HepG2 (cell line): ENCODE measurements at regions not wholly inside any gene's neighbourhood (a gene's known extent, or its start where the extent isn't known, plus 50 kb on each side); places are given as distances from the start of the nearest gene placed in this dataset.
"Not testable (repeated sequence)": the region's sequence is repeated elsewhere in the genome, so short reads cannot be mapped to it uniquely, and the experiment has no call there.

ENCODE experiments used
- ATAC-seq: fragments of 200-7000 bp; cut with Tn5 transposase; 3 replicates; pipeline ENCODE4 v1.9.1; 2020; ENCODE audit warnings: mild to moderate bottlenecking, moderate library complexity
- BruUV-seq: library from RNA; stranded (reverse); fragments of 400-500 nt; replicated peaks from 2 replicates; lab custom pipeline; 2021; lab: Mats Ljungman, UMichigan
- CTCF ChIA-PET: fragments of 300-600 bp; formaldehyde crosslinking; extraction: SDS; loops from one replicate; lab custom pipeline; 2021; ENCODE audit warnings: low total read pairs, inconsistent platforms, low intra/inter-chr PET ratio; lab: Yijun Ruan, JAX
- POLR2A ChIA-PET: fragments of 350-600 bp; sonication (Branson Sonifier 250); formaldehyde crosslinking; loops from one replicate; lab custom pipeline; 2020; ENCODE audit warnings: antibody characterized with exemption, inconsistent platforms; lab: Yijun Ruan, JAX
- DNase-seq: peaks from one replicate; pipeline ENCODE4 v3.0.0-alpha.2; 2015; ENCODE audit warnings: low spot score
- FAIRE-seq: peaks from 3 replicates; lab custom pipeline; 2011; peaks lifted over from hg19 to GRCh38; lab: Jason Lieb, UNC
- H2AFZ ChIP-seq: one replicate; pipeline ENCODE4 v1.6.1; 2011; ENCODE audit warnings: low read length, inconsistent platforms
- H3K27ac ChIP-seq: fragments of 300-600 bp; 3 replicates; pipeline ENCODE4 v1.8.0; 2011; ENCODE audit warnings: mixed run types, mild to moderate bottlenecking, mixed read lengths, low read length, inconsistent platforms; ENCODE audit not compliant: insufficient read depth; ENCODE audit errors: extremely low read length
- H3K27me3 ChIP-seq, 2 experiments: fragments of 200-600 bp in 1 of 2; 2 replicates in 1 of 2; 3 replicates in 1 of 2; pipeline versions ENCODE4 v1.6.0 to v1.8.0; 2011; ENCODE audit warnings: low read length in 2 of 2, mild to moderate bottlenecking in 2 of 2, moderate library complexity in 2 of 2, inconsistent platforms in 1 of 2; ENCODE audit not compliant: insufficient read depth in 2 of 2, control insufficient read depth in 1 of 2
- H3K36me3 ChIP-seq, 2 experiments: fragments of 200-600 bp in 1 of 2; replicated peaks in 1 of 2; 2 replicates in 1 of 2; 3 replicates in 1 of 2; pipeline versions ENCODE4 v1.5.1 to v1.8.0; 2011; ENCODE audit warnings: low read length in 2 of 2, inconsistent platforms in 1 of 2; ENCODE audit not compliant: insufficient read depth in 2 of 2, control insufficient read depth in 1 of 2
- H3K4me1 ChIP-seq: 2 replicates; pipeline ENCODE4 v1.5.1; 2012; ENCODE audit warnings: low read length, inconsistent platforms; ENCODE audit not compliant: insufficient read depth
- H3K4me2 ChIP-seq: 2 replicates; pipeline ENCODE4 v1.6.0; 2011; ENCODE audit warnings: low read depth, low read length, inconsistent platforms
- H3K4me3 ChIP-seq, 3 experiments: fragments of 200-600 bp in 1 of 3; sonication (generic), shearing (Covaris generic) in 1 of 3; replicated peaks in 1 of 3; 2 replicates each; pipeline ENCODE4 v1.5.1; 2011 to 2016; ENCODE audit warnings: low read length in 3 of 3, inconsistent platforms in 2 of 3, low read depth in 2 of 3, mild to moderate bottlenecking in 2 of 3, control low read depth in 1 of 3, mixed read lengths in 1 of 3; ENCODE audit not compliant: insufficient read depth in 1 of 3
- H3K79me2 ChIP-seq: one replicate; pipeline ENCODE4 v1.6.1; 2011; ENCODE audit warnings: low read length, inconsistent platforms; ENCODE audit not compliant: insufficient read depth
- H3K9ac ChIP-seq: 2 replicates; pipeline ENCODE4 v1.6.0; 2011; ENCODE audit warnings: mild to moderate bottlenecking, low read depth, low read length, inconsistent platforms; ENCODE audit not compliant: insufficient read depth
- H3K9me3 ChIP-seq: 2 replicates; pipeline ENCODE4 v1.5.1; 2012; ENCODE audit warnings: mild to moderate bottlenecking, low read length
- H4K20me1 ChIP-seq: 2 replicates; pipeline ENCODE4 v1.6.0; 2011; ENCODE audit warnings: inconsistent platforms, mild to moderate bottlenecking, low read length, moderate library complexity; ENCODE audit not compliant: insufficient read depth
- CREB1 ChIP-seq, 2 experiments: fragments of 450-650 bp in 1 of 2; IDR thresholded peaks; 2 replicates each; pipeline ENCODE4 v1.6.1; 2016 to 2017; ENCODE audit warnings: control low read depth in 1 of 2, mild to moderate bottlenecking in 1 of 2, missing compliant biosample characterization in 1 of 2, missing genetic modification characterization in 1 of 2
- WGBS: methylation state at CpG from one replicate; pipeline ENCODE4 v1.1.6; 2017; ENCODE audit warnings: low lambda C conversion rate; 5-methylcytosine and 5-hydroxymethylcytosine counted together
- in situ Hi-C: cut with HindIII; loops from 2 replicates; pipeline ENCODE4 v1.10.0; 2017; ENCODE audit warnings: low pct_unique_long_range_greater_than_20kb; ENCODE audit not compliant: extremely low pct_ligation_motif_present
- intact Hi-C: fragments of 100-400 bp; cut with micrococcal nuclease; formaldehyde crosslinking; loops from one replicate; pipeline ENCODE4 v1.10.0; 2022; ENCODE audit not compliant: unreplicated experiment

DNA sequence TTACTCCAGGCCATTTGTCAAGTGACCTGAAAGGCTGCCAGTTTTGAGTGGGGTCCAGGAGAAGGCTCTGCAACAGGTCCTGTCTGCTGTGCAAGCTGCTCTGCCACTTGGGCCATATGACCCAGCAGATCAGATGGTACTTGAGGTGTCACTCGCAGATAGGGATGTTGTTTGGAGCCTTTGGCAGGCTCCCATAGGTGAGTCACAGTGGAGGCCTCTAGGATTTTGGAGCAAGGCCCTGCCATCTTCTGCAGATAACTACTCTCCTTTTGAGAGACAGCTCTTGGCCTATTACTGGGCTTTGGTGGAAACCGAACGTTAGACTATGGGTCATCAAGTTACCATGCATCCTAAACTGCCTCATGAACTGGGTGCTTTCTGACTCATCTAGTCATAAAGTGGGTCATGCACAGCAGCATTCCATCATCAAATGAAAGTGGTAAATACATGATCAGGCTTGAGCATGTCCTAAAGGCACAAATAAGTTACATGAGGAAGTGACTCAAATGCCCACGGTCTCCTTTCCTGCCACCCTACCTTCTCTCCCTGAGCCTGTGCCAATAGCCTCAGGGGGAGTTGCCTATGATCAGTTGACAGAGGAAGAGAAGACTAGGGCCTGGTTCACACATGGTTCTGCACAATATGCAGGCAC, 87.0 kb upstream of the RANBP6 start:
- 45% methylated on average over 3 of the region's 4 CpGs for WGBS
- ATAC-seq; H3K4me2 ChIP-seq; BruUV-seq; H3K4me1 ChIP-seq; FAIRE-seq; H3K79me2 ChIP-seq; H4K20me1 ChIP-seq; DNase-seq; intact Hi-C loops; TF ChIP-seq CREB1 (CRISPR knock-in tag; IDR thresholded peaks at IDR 0.05): not testable (repeated sequence)
- 0 out of 2 replicates have a peak, but pooled peaks have one; percentile 4 for TF ChIP-seq CREB1 (IDR thresholded peaks at IDR 0.05)
- TF ChIP-seq, all 625 proteins: peak for 1; not testable (repeated sequence) for 624
- H2AFZ ChIP-seq, H3K27me3 ChIP-seq, H3K36me3 ChIP-seq, POLR2A ChIA-PET, H3K9ac ChIP-seq, H3K27ac ChIP-seq, CTCF ChIA-PET, H3K9me3 ChIP-seq, H3K4me3 ChIP-seq, in situ Hi-C loops: not testable (repeated sequence)

DNA sequence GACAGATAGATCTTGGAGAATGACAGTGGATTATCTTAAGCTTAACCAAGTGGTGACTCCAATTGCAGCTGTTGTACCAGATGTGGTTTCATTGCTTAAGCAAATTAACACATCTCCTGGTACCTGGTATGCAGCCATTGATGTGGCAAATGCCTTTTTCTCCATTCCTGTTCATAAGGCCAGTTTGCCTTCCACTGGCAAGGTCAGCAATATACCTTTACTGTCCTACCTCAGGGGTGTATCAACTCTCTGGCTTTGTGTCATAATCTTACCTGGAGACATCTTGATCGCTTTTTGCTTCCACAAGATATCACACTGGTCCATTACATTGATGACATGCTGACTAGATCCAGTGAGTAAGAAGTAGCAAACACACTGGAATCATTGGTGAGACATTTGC, 86.3 kb upstream of the RANBP6 start:
- BruUV-seq, H4K20me1 ChIP-seq, H2AFZ ChIP-seq, ATAC-seq, H3K27ac ChIP-seq, H3K27me3 ChIP-seq, H3K79me2 ChIP-seq, in situ Hi-C loops, intact Hi-C loops, H3K36me3 ChIP-seq, FAIRE-seq, H3K9me3 ChIP-seq, POLR2A ChIA-PET, H3K9ac ChIP-seq, DNase-seq, CTCF ChIA-PET, H3K4me3 ChIP-seq, H3K4me1 ChIP-seq, H3K4me2 ChIP-seq: not testable (repeated sequence)
- 0% methylated on average over 1 of the region's 1 CpG for WGBS

DNA sequence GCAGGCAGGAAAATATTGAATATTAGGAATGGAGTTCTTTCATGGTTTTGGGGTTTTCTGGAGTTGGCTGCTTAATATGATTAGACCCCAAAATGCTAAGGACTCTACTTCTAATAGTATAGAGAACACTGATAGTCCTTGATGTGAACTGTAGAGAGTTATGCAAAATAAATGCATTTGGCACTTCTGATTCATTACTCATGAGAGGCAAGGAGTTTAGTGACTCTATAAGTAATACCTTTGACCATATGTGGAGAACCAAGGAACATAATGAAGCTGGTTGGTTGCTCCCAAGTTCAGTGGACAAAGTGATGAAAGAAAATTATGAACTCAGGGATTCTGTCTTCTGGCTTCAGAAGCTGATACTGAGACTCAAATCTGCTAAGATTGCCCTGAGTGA, 83.9 kb upstream of the RANBP6 start:
- H4K20me1 ChIP-seq, H3K36me3 ChIP-seq, H3K9me3 ChIP-seq, BruUV-seq, CTCF ChIA-PET, H3K9ac ChIP-seq, H2AFZ ChIP-seq, H3K79me2 ChIP-seq, H3K4me3 ChIP-seq, H3K4me1 ChIP-seq, ATAC-seq, H3K27me3 ChIP-seq, H3K4me2 ChIP-seq, in situ Hi-C loops, intact Hi-C loops, FAIRE-seq, H3K27ac ChIP-seq, DNase-seq, POLR2A ChIA-PET: not testable (repeated sequence)
